ENCODE measurements at regions not wholly inside any gene's neighbourhood (a gene's known extent, or its start where the extent isn't known, plus 50 kb on each side); places are given as distances from the start of the nearest gene placed in this dataset.

DNA sequence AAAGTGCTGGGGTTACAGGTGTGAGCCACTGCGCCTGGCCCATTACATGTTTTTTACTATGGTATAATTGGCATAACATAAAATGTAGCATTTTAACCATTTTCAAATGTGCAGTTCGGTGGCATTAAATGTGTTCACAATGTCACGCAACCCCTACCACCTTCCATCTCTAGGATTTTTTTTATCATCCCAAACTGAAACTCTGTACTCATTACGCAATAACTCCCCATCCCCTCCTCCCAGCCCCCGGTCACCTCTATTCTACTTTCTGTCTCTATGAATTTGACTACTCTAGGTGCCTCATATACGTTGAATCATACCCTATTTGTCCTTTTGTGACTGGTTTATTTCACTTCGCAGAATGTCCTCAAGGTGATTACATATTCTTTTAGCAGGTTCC is 233.1 kb upstream of the ARID1B start:
- H3K9me2 ChIP-seq (ENCODE audit: insufficient read depth, low read length) = no peaks in the 10 kb centered on the region
- no peak overlapping the region for H3K27ac ChIP-seq (ENCODE audit: low read length)
- no peaks in the 10 kb centered on the region for H4K20me1 ChIP-seq (ENCODE audit: insufficient read depth)

DNA sequence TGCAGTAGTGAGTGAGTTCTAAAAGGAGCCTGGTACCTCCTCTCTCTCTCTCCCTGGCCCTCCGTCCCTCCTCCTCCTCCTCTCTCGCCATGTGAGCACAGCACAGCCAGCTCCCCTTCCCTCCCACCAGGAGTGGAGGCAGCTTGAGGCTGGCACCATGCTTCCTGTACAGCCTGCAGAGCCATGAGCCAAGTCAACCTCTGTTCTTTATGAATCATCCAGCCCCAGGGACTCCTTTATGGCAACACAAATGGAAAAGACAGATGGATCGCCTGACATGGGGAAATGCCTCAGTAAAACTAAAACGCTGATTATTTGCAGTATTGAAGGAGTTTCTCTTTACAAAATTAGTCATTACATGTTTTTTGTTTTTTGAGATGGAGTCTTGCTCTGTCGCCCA is 233.7 kb upstream of the ARID1B start:
- no peak overlapping the region for H2AFZ ChIP-seq (ENCODE audit: low read depth, low read length)
- no peak overlapping the region for H3K4me2 ChIP-seq (ENCODE audit: low read length)
- H4K20me1 ChIP-seq (ENCODE audit: insufficient read depth) = no peaks in the 10 kb centered on the region
- TF ChIP-seq EP300 (conservative IDR thresholded peaks at IDR 0.05; ENCODE audit: poor library complexity, severe bottlenecking) = no peak
- TF ChIP-seq, protein P1, sequence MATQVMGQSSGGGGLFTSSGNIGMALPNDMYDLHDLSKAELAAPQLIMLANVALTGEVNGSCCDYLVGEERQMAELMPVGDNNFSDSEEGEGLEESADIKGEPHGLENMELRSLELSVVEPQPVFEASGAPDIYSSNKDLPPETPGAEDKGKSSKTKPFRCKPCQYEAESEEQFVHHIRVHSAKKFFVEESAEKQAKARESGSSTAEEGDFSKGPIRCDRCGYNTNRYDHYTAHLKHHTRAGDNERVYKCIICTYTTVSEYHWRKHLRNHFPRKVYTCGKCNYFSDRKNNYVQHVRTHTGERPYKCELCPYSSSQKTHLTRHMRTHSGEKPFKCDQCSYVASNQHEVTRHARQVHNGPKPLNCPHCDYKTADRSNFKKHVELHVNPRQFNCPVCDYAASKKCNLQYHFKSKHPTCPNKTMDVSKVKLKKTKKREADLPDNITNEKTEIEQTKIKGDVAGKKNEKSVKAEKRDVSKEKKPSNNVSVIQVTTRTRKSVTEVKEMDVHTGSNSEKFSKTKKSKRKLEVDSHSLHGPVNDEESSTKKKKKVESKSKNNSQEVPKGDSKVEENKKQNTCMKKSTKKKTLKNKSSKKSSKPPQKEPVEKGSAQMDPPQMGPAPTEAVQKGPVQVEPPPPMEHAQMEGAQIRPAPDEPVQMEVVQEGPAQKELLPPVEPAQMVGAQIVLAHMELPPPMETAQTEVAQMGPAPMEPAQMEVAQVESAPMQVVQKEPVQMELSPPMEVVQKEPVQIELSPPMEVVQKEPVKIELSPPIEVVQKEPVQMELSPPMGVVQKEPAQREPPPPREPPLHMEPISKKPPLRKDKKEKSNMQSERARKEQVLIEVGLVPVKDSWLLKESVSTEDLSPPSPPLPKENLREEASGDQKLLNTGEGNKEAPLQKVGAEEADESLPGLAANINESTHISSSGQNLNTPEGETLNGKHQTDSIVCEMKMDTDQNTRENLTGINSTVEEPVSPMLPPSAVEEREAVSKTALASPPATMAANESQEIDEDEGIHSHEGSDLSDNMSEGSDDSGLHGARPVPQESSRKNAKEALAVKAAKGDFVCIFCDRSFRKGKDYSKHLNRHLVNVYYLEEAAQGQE (IDR thresholded peaks at IDR 0.05; ENCODE audit: borderline replicate concordance) = no peak
- no peak for TF ChIP-seq MXI1 (conservative IDR thresholded peaks at IDR 0.05; ENCODE audit: poor library complexity, severe bottlenecking)
- TF ChIP-seq TAF1 (IDR thresholded peaks at IDR 0.05; ENCODE audit: low read depth) = no peak
- TF ChIP-seq RAD21 (conservative IDR thresholded peaks at IDR 0.05) = no peak
- no peak for TF ChIP-seq POLR2AphosphoS5 (IDR thresholded peaks at IDR 0.05)
- TF ChIP-seq, protein P2, sequence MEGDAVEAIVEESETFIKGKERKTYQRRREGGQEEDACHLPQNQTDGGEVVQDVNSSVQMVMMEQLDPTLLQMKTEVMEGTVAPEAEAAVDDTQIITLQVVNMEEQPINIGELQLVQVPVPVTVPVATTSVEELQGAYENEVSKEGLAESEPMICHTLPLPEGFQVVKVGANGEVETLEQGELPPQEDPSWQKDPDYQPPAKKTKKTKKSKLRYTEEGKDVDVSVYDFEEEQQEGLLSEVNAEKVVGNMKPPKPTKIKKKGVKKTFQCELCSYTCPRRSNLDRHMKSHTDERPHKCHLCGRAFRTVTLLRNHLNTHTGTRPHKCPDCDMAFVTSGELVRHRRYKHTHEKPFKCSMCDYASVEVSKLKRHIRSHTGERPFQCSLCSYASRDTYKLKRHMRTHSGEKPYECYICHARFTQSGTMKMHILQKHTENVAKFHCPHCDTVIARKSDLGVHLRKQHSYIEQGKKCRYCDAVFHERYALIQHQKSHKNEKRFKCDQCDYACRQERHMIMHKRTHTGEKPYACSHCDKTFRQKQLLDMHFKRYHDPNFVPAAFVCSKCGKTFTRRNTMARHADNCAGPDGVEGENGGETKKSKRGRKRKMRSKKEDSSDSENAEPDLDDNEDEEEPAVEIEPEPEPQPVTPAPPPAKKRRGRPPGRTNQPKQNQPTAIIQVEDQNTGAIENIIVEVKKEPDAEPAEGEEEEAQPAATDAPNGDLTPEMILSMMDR (IDR thresholded peaks at IDR 0.05; ENCODE audit: poor library complexity, severe bottlenecking) = no peak
- no peak for TF ChIP-seq EZH2 (IDR thresholded peaks at IDR 0.05; ENCODE audit: borderline replicate concordance, insufficient read depth, low read length, poor library complexity, severe bottlenecking)
- TF ChIP-seq SMC3 (conservative IDR thresholded peaks at IDR 0.05; ENCODE audit: poor library complexity) = no peak
- H3K9me3 ChIP-seq (ENCODE audit: low read length) = no peaks in the 10 kb centered on the region
- no peaks in the 10 kb centered on the region for H3K79me2 ChIP-seq (replicated peaks; ENCODE audit: insufficient read depth, low read length)
- H3K27ac ChIP-seq (ENCODE audit: low read length) = no peak overlapping the region
- no peaks in the 10 kb centered on the region for H3F3A ChIP-seq (ENCODE audit: insufficient read depth, low read length, poor library complexity, severe bottlenecking)
- no peak overlapping the region for H3K4me3 ChIP-seq (ENCODE audit: low read length)
- H3K27me3 ChIP-seq (ENCODE audit: insufficient read depth, low read depth, low read length) = no peaks in the 10 kb centered on the region
- no peaks in the 10 kb centered on the region for H3K36me3 ChIP-seq (ENCODE audit: insufficient read depth, low read length)
- no peak overlapping the region for H3K9ac ChIP-seq (ENCODE audit: low read length)
- H3K9me2 ChIP-seq (ENCODE audit: insufficient read depth, low read length) = no peaks in the 10 kb centered on the region

More for the DNA sequence above, 233.1 kb upstream of the ARID1B start:
- H3K79me2 ChIP-seq (replicated peaks; ENCODE audit: insufficient read depth, low read length) = no peaks in the 10 kb centered on the region
- no peak overlapping the region for H2AFZ ChIP-seq (ENCODE audit: low read depth, low read length)
- H3K9me3 ChIP-seq (ENCODE audit: low read length) = no peaks in the 10 kb centered on the region
- TF ChIP-seq EZH2 (IDR thresholded peaks at IDR 0.05; ENCODE audit: borderline replicate concordance, insufficient read depth, low read length, poor library complexity, severe bottlenecking) = no peak
- TF ChIP-seq POLR2AphosphoS5 (IDR thresholded peaks at IDR 0.05) = no peak
- TF ChIP-seq, protein P2 (IDR thresholded peaks at IDR 0.05; ENCODE audit: poor library complexity, severe bottlenecking) = no peak
- no peak for TF ChIP-seq TAF1 (IDR thresholded peaks at IDR 0.05; ENCODE audit: low read depth)
- TF ChIP-seq MXI1 (conservative IDR thresholded peaks at IDR 0.05; ENCODE audit: poor library complexity, severe bottlenecking) = no peak
- no peak for TF ChIP-seq SMC3 (conservative IDR thresholded peaks at IDR 0.05; ENCODE audit: poor library complexity)
- TF ChIP-seq EP300 (conservative IDR thresholded peaks at IDR 0.05; ENCODE audit: poor library complexity, severe bottlenecking) = no peak
- no peak for TF ChIP-seq RAD21 (conservative IDR thresholded peaks at IDR 0.05)
- TF ChIP-seq, protein P1 (IDR thresholded peaks at IDR 0.05; ENCODE audit: borderline replicate concordance) = no peak
- H3K4me3 ChIP-seq (ENCODE audit: low read length) = no peak overlapping the region
- no peak overlapping the region for H3K4me2 ChIP-seq (ENCODE audit: low read length)
- H3F3A ChIP-seq (ENCODE audit: insufficient read depth, low read length, poor library complexity, severe bottlenecking) = no peaks in the 10 kb centered on the region
- H3K9ac ChIP-seq (ENCODE audit: low read length) = no peak overlapping the region
- no peaks in the 10 kb centered on the region for H3K36me3 ChIP-seq (ENCODE audit: insufficient read depth, low read length)
- no peaks in the 10 kb centered on the region for H3K27me3 ChIP-seq (ENCODE audit: insufficient read depth, low read depth, low read length)

All from neural cell (in vitro differentiated cells).